Tongue (tissue), 1 donor: ENCODE measurements at regions not wholly inside any gene's neighbourhood (a gene's known extent, or its start where the extent isn't known, plus 50 kb on each side); places are given as distances from the start of the nearest gene placed in this dataset.

Source experiments
- DNase-seq: peaks from one replicate; pipeline ENCODE4 v3.0.0-alpha.2; 2015

DNA sequence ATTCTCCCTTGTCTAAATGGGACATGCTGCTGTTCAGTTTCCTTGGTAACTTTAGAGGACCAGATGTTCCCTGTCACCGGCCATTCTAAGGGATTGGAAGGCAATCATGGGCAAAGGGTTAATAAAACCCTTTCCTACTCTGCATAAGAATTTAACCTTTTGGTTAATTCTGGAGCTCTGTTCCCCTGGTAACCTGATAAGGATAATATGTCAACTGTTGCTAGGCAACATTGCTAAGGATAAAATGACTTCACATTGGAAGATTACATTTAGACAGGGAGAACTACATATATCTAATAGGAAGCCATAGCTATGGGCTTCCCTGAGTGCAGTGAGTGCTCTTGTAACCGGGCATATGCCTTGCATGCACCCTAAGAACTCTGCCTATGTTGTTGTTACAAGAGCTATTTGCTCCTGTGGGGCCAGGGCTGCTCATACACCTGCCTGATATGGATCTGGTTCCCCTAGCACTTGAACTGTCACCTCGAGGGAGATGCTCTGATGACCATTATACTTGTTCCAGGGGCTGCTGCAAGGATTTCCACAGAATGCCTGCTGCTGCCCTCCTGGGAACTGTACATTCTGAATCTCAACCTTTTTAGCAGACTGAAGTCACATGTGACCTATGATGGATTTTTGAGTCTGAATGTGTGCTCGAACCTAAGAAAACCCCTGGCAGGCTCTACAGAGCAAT lies 326.3 kb upstream of the PDZRN3 start:
- DNase-seq, result no peak

DNA sequence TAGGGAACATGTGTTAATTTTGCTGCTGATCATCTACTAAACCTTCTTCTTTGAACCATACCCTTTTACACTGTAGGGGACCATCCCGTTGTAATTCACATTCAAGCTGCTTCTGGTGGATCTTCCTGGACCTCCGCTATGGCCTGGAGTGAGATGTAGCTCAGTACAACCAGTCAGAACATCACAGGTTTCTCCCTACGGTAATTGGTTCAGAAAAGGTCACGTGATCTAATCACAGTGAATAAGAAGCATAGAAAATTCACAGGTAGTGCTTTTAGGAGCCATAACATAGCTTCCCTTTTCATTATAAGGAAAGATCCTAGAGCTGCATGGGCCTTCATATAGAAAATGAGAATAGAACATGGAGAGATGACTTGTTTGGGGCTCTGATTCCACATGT lies 320.8 kb upstream of the PDZRN3 start:
- no peak for DNase-seq

DNA sequence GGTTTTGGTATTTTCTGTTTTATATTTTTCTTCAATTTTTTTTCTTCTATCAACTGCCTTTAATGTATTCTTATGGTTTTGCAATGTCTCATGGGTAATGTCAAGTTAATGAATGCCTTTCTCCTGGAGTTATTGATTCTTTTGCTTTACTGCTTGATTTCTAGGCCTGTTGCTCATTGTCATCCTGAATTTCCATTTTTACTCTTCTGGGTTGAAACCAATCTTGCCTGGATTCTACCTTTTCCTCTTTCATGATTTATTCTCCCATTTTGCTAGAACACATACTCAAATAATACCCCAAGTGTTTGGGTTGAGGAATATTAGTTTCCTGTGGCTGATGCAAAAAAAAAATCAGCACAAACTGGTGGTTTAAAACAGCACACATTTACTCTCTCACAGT lies 315.2 kb upstream of the PDZRN3 start:
- DNase-seq, result no peak

DNA sequence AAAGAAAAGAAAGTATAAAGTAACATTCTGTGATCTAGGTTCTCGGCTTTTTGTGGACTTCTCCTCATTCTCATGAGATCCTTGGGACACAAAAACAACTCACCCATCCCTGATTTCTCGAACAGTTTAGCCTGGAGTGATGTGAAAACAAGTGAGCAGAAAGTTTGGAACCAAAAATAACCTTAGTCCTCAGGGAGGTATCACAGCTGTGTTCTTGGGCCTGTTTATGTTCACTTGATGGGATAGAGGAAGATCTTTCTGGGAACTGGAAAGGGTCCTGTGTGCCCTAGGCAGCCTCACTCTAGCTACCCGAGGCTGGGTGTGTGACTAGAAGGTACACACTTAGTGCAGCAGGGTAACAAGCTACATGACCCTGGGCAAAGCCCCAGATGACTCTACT lies 308.8 kb upstream of the PDZRN3 start:
- peak; percentile 5 for DNase-seq

DNA sequence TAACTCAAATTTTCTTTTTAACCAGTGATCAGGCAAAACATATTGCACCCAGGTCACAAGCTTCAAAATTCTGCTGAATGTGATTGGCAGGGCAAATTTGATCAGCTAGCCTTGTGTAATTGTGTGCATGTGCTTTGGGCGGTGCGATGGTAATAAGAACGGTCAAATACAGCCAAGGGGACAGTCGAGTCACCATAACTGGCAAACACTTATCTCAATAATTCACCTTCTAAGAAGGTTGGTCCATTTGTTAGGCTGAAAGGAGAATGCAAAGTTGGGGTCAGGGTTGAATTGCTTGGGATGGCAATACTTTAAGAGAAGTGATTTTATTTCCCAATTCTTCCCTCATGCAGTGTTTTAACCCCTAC lies 302.4 kb upstream of the PDZRN3 start:
- no peak for DNase-seq

DNA sequence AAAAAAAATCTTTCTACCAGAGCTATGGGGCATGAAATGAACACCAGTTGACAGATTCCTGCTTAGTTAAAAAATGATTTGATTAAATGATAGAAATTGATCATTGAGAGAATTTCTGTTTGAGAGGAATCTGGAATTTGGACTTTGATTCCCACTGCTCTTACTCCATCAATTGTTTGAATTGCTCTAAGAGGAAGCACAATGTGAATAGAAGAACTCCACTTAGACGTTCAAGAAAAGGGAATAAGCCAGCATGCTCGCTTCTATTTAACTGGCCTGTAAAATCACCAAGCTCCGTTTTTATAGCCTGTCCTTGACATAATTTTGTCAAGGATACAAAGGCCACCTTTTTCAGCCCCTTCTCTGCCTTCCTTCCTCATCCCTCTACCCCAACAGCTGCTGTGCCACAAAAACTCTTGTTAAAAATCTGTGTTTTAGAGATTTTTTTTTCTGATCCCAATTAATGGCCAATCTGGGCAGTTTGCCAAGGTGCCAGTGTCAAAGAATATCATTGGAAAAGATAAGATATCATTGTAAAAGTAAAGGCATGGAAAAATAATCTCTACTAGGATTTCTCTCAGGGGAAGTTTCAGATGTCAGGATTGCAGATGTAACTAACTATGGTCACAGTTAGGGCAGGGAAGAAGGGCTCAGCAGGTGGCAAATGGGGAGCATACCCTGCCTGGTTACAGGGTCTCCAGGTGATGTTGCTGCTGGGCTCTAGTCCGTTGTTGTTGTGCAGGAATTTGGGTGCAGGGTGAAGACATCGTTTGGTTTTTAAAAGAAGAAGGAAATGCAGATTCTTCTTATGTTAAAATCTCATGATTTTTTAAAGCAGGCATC lies 301.8 kb upstream of the PDZRN3 start:
- DNase-seq, result no peak

DNA sequence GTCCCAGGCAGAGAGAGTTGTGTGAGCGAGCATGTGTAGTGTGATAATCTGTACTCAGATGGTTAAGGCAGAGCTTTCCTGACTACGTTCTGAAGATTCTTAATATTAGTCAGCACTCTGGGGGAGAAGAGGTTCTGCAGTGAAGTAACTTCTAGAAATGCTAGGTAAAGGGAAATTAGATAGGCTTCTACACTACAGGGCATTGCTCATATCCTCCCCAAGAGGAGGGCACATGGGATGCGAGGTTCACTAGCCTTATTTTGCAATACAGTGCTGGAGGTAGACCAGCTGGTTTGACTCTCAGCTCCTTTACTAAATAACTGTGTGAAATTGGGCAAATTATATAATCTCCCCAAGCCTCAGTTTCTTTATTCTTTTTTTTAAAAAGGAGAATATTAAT lies 300.3 kb upstream of the PDZRN3 start:
- no peak for DNase-seq

DNA sequence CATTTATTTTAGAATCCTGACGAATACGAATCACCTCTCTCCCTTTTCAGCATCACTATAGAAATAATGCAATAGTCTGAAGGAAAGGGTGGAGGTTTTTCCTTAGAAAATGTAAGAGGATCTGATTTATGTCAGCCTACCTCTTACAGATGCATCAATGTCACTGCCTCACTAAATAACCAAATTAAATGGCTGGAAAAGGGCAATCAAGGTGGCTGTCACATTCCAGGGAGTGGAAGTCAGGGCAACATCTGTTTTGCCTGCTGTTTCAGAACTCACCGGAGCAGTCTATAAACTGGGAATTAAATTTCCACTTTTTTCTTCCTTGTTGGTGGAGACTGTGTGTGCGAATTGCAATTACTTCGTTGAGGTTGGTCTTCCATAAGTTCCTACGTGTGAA lies 299.3 kb upstream of the PDZRN3 start:
- no peak for DNase-seq

DNA sequence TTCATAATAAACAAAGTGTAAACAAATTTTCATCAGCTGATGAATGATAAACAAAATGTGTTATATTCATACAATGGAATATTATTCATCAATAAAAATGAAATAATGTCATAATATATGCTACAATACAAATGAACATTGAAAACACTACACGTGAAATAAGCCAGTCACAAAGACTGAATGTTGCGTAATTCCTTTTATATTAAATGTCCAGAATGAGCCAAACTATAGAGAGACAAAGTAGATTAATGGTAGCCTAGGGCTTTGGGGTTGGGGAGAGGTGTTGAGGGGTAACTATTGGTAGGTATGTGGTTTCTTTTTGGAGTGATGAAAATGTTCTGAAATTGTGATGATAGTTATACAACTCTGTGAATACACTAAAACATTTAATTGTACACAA lies 292.9 kb upstream of the PDZRN3 start:
- DNase-seq, result no peak

DNA sequence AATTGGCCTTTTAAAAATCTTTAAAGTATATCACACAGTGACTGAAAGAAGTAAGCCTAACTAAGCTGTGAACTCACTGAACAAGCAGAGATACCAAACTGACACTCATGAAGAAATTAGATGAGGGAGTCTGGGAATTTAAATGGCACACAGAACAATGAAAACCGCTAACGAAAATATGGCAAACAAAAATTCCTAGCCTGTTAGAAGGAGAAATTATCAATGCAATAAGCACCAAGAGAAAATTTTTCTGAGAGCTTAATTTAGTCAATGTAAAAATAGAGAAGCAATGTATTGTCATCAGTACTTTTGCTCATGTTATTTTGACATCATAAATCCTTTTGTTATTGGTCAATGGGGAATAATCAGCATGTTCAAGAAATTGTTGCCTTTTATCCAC lies 291.1 kb upstream of the PDZRN3 start:
- no peak for DNase-seq

DNA sequence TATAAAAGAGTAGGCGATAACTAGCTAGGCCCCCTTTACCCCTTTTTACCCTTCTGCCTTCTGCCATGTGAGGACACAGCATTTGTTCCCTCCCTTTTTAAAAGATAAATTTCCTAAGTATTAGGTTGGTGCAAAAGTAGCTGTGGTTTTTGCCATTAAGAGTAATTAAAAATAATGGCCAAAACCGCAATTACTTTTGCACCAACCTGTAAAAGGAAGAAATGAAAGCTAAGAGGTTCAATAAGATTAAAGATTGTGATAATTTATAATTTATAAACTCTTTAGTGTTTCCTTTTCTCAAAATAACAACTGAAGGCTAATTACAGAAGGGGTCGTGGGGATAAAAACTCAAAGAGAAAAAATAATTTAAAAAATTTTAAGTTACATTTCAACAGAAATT lies 283.5 kb upstream of the PDZRN3 start:
- no peak for DNase-seq

DNA sequence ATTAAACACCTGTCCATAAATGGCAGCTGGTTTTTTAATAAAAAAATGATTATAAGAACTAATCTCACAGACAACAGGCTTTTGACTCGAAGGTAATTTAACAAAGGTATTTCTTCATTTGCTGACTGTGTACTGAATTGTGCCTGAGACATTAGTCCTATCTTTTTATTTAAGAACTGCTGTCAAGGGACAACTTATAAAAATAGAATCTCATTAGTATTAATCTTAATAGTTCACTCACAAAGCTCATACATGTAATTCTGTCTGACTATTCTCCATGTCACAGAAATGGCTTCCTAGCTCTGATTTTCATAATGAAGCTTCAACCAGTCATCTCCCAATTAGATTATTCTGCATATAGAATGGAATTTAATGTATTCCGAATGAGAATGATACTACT lies 276.9 kb upstream of the PDZRN3 start:
- DNase-seq, result no peak

DNA sequence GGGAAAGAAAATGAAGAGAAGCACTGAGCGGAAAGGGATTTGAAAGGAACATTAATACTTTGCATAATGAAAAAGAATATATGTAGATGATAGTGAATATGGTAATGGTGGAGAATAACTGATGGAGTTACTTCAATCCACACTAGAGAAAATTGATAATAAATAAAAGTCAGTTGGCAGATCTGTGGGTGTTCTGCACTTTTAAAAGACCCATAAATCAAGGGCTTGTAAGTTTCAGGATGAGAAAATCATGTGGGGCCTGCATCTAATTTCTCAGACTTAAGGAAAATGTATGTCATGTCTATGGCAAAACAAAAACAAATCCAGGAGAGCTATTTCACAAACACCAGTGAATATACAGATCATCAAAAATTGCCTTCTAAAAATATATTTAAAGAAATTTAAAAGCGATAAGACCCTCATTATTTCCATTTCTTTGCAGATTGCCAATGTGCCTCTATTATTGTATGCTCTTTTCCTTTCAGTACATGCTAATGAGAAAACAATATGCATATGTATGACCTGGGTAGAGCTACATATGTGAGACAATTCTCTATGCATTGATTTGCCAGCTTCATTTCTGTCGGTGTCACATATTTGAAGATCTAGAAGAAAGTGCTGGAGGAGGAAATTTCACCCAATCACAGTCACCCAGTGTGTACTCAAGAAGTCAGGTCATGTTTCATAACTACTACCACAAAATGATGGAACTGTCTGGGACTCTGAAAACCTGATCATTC lies 269.9 kb upstream of the PDZRN3 start:
- no peak for DNase-seq

DNA sequence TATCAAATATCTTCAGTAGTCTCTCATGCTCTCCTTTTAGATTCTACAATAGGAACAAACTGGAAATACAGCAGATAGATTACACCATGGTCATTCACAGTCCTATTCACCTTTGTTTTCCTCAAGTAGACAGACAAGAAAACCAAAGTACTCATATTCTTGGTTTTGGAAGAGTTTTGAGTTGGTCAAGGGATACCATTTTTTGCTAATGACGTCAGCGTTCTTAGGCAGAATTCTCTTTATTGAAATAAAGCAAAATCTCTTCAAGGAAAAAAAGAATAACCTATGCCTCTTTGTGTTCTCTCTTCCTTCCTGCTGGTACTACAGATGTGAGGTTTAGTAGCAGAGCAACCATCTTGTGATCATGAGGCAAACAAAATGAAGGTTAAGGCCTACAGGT lies 268.3 kb upstream of the PDZRN3 start:
- DNase-seq, result no peak

DNA sequence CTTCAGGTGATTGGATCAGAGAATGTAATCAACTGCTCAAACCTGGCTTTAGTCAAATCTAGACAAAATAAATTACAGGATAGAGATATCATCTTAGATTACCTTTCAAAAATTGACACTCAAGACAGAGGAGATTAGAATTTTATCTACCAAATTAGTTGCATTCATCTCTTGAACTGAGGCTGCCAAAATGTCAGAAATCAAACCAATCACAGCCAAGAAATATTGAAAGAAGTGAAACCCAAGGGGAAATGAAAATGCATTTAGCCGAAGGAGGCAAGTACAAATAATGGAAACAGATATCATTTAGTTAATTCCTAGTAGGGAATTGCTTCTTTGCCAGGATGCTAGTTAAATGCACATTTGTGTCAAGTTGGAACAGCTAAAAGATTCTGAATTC lies 261.1 kb upstream of the PDZRN3 start:
- DNase-seq, result no peak

DNA sequence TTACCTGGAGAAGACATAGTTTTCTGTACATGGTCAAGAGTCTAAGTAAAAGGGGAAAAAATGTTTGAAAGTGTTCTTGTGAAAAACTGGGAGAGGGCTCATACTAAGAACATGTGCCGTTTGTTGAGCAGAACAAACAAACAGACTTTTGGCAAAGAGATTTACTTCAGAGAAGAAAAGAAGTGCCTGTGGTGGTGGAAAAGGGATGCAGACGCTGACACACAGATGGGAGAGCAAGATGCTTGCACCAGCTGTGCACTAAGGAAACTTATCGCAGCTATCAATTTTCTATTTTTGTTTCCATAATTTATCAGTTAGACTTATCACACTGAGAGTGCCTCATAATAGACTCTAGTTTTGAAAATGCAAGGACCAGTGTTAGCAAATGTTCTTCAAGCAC lies 259.6 kb upstream of the PDZRN3 start:
- peak; percentile 4 for DNase-seq

DNA sequence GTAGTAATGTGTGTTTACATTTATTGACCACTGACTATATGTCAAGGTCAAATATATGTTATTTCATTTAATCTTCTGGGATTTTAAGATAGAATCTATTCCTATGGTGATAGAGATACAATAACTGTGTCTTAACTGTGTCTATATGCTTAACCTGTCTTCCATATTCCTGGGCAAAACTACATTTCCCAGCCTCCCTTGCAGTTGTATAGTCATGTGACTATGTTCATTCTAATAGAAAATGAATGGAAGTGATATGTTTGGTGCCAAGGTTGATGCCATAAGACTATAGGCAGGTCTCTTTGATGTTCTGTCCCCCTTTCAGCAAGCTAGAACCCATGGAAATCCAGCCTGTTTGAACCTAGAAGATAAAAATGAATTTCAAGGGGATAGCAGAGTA lies 258.8 kb upstream of the PDZRN3 start:
- no peak for DNase-seq

DNA sequence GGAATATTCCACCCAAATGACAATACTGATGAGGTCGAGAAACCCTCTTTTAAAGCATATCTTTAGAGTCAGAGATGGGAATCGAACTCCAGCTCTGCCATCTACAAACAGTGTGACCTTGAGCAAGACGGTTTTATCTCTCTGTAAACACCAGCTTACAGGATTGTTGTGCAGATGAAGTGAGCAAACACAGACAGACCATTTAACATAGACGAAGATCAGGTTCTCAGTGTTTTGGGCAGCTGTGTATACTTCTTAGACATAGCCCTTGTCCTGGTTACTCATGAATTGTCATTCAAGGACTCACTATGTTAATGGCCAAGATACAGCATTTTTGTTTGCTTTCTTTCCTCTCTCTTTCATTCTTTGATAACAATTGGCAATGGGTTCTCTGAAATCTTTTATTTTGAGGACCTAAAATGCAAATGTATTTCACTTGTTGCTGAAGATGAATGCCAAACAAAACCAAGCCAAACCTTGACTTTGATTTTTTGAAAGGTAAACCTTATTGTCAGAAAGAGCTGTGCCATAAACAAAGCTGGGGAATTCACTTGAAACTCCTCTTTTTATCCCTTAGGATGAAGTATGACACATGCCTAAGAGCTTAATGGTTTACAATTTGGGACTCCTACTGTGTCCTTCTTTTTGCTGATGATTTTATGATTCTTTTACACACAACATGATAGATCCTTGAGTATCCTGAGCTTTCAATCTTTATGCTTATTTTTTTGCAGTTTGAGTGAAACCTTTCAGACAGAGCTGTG lies 250.0 kb upstream of the PDZRN3 start:
- no peak for DNase-seq

DNA sequence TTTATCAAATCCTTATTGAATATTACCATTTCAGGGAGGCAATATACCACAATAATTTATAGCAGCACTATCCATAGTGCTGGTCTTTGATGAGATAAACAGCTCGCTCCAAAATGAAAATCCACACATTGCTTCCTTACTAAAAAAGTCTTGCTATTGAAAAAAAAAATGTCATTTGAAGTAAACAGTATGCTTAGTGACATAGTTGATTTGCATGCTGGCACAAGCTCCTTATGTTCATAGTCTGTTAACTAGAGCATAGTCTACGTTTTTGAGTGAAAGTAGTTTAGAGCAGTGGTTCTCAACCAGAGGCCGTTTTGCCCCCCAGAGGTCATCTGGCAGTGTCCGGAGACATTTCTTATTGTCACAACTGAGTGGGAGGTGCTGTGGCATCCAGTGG lies 249.4 kb upstream of the PDZRN3 start:
- DNase-seq, result no peak

DNA sequence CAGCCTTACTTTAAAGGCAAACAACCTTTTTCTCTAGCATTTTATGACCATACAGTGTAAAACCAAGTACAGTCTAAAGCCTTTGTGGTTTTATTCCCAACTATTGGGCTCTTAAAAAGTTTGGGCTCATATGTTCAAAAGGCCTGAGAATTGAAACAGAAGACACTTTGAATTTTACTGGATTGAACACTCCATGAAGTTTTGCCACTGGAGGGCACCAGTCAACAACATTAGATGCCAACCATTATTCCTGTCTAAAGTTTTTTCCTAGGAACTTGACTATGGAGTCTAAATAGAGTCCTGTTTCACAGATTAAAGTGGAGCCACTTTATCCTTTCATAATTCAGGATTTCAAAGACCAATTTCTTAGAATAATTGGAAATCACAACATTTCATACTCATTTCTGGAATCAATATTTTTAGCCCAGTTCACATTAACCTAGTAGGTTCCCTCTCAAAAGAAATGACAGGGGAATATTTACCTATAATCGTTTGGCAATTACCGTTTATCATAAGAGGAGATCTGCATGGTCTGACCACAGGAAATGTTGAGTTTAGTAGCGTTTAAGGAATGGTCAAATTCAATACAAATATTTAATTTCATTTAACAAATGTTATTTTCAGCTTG lies 244.1 kb upstream of the PDZRN3 start:
- peak; percentile 81 for DNase-seq

DNA sequence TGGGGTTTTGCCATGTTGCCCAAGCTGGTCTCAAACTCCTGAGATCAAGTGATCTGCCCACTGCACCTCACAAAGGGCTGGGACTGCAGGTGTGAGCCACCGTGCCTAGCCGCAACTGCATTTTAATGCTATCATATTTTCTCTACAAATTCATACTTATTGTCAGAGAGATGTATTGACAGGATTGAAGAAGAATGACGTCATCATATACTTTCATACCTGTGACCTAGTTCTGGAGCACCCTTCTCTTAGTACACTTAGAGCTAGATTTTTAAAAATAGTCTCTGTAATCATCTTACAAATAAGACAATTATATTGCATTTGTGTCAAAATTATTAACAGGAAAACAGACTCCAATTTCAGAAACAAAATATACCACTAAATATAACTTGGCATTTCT lies 242.8 kb upstream of the PDZRN3 start:
- no peak for DNase-seq

DNA sequence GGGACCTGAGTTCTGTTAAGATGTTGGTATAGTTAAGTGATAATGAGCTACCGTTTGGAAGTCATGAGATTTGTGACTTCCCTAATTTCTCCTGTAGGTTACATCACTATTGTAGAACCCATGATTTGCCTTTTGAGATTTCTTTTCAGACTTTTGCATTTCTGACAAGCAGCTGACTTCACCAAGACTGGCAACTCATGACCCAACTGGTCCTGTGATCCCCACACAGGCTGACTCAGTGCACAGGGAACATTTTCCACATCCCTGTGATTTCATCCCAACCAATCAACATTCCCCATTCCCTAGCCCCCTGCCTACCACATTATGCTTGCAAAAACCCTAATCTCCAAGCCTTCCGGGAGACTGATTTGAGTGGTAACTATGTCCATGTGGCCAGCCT lies 242.1 kb upstream of the PDZRN3 start:
- no peak for DNase-seq
